Esophagus muscularis mucosa (tissue), 4 donors: ENCODE measurements at regions not wholly inside any gene's neighbourhood (a gene's known extent, or its start where the extent isn't known, plus 50 kb on each side); places are given as distances from the start of the nearest gene placed in this dataset.

Experiments
- EP300 ChIP-seq: sonication (generic); formaldehyde crosslinking; IDR thresholded peaks from one replicate; pipeline ENCODE4 v1.6.1; 2017; ENCODE audit warnings: antibody characterized with exemption
- POLR2A ChIP-seq: fragments of 450-650 bp; IDR thresholded peaks from one replicate; pipeline ENCODE4 v1.6.1; 2017; ENCODE audit warnings: antibody characterized with exemption, moderate library complexity, mild to moderate bottlenecking, low read depth
- TF ChIP-seq, protein P1 (sequence below), 3 experiments: fragments of 200-600 bp in 2 of 3; fragments of 450-650 bp in 1 of 3; sonication (generic) in 2 of 3; IDR thresholded peaks; one replicate each; pipeline ENCODE4 v1.5.1; 2017 to 2019; ENCODE audit warnings: antibody characterized with exemption in 3 of 3, mild to moderate bottlenecking in 2 of 3, moderate library complexity in 1 of 3

DNA sequence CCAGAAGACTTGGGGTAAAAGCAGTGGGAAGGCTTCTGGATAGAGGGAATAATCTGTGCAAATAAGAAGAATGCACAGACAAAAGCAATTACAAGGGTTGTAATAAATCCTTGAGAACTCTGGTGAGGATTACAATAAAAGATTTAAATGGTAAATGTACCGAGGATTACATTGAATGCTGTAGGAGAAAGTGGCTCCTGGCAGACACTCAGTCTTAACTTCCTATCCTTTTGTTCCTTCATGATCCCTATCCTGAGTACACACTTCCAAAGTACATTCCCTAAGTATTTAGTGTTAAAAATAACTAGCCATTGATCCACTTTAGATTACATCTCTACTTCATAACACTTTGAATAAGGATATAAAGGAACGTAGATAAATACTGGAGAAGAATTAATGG, 205.4 kb downstream of the SPATA18 start:
- TF ChIP-seq, protein P1, sequence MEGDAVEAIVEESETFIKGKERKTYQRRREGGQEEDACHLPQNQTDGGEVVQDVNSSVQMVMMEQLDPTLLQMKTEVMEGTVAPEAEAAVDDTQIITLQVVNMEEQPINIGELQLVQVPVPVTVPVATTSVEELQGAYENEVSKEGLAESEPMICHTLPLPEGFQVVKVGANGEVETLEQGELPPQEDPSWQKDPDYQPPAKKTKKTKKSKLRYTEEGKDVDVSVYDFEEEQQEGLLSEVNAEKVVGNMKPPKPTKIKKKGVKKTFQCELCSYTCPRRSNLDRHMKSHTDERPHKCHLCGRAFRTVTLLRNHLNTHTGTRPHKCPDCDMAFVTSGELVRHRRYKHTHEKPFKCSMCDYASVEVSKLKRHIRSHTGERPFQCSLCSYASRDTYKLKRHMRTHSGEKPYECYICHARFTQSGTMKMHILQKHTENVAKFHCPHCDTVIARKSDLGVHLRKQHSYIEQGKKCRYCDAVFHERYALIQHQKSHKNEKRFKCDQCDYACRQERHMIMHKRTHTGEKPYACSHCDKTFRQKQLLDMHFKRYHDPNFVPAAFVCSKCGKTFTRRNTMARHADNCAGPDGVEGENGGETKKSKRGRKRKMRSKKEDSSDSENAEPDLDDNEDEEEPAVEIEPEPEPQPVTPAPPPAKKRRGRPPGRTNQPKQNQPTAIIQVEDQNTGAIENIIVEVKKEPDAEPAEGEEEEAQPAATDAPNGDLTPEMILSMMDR (IDR thresholded peaks at IDR 0.05): no peak
- no peak for TF ChIP-seq POLR2A
- TF ChIP-seq EP300: no peak
